HG02852 (cell line): ENCODE measurements at regions not wholly inside any gene's neighbourhood (a gene's known extent, or its start where the extent isn't known, plus 50 kb on each side); places are given as distances from the start of the nearest gene placed in this dataset.
"Not testable (repeated sequence)": the region's sequence is repeated elsewhere in the genome, so short reads cannot be mapped to it uniquely, and the experiment has no call there.

ENCODE experiments used
- ATAC-seq: cut with Tn5 transposase; IDR thresholded peaks from one replicate; pipeline ENCODE4 v1.9.1; 2021; ENCODE audit warnings: mild to moderate bottlenecking, moderate library complexity; ENCODE audit not compliant: unreplicated experiment

GRCh38 chr22:22371031-22371541 lies 126.5 kb downstream of the VPREB1 start:
- ATAC-seq, result no peak

- ATAC-seq, result no peak
Measured at GRCh38 chr22:22372086-22372485, 127.5 kb downstream of the VPREB1 start.

GRCh38 chr22:22374163-22374562 lies 129.6 kb downstream of the VPREB1 start:
- no peak for ATAC-seq

GRCh38 chr22:22374579-22374978 lies 130.0 kb downstream of the VPREB1 start:
- ATAC-seq, result no peak

- ATAC-seq, result no peak
Measured at GRCh38 chr22:22375576-22376351, 131.2 kb downstream of the VPREB1 start.

- no peak for ATAC-seq
Measured at GRCh38 chr22:22376352-22376706, 131.7 kb downstream of the VPREB1 start.

GRCh38 chr22:22376884-22377283 lies 131.7 kb downstream of the ZNF280B start:
- not testable (repeated sequence) for ATAC-seq

- ATAC-seq, result no peak
Measured at GRCh38 chr22:22377335-22377734, 131.2 kb downstream of the ZNF280B start.

GRCh38 chr22:22378446-22379415 lies 129.8 kb downstream of the ZNF280B start:
- no peak for ATAC-seq

- ATAC-seq, result no peak
Measured at GRCh38 chr22:22380098-22381030, 128.2 kb downstream of the ZNF280B start.

- not testable (repeated sequence) for ATAC-seq
Measured at GRCh38 chr22:22381292-22381691, 127.2 kb downstream of the ZNF280B start.

- no peak for ATAC-seq
Measured at GRCh38 chr22:22384267-22384666, 124.3 kb downstream of the ZNF280B start.

- no peak for ATAC-seq
Measured at GRCh38 chr22:22384668-22385244, 123.8 kb downstream of the ZNF280B start.

- no peak for ATAC-seq
Measured at GRCh38 chr22:22386602-22387385, 121.7 kb downstream of the ZNF280B start.

GRCh38 chr22:22387386-22387736 lies 121.2 kb downstream of the ZNF280B start:
- ATAC-seq, result no peak

- ATAC-seq, result no peak
Measured at GRCh38 chr22:22388090-22388489, 120.5 kb downstream of the ZNF280B start.

GRCh38 chr22:22388494-22388893 lies 120.0 kb downstream of the ZNF280B start:
- ATAC-seq, result no peak

GRCh38 chr22:22389467-22389866 lies 119.1 kb downstream of the ZNF280B start:
- ATAC-seq, result no peak

- no peak for ATAC-seq
Measured at GRCh38 chr22:22390989-22391388, 117.6 kb downstream of the ZNF280B start.

- no peak for ATAC-seq
Measured at GRCh38 chr22:22391543-22391942, 117.0 kb downstream of the ZNF280B start.
